ENCODE measurements at regions not wholly inside any gene's neighbourhood (a gene's known extent, or its start where the extent isn't known, plus 50 kb on each side); places are given as distances from the start of the nearest gene placed in this dataset.

DNA sequence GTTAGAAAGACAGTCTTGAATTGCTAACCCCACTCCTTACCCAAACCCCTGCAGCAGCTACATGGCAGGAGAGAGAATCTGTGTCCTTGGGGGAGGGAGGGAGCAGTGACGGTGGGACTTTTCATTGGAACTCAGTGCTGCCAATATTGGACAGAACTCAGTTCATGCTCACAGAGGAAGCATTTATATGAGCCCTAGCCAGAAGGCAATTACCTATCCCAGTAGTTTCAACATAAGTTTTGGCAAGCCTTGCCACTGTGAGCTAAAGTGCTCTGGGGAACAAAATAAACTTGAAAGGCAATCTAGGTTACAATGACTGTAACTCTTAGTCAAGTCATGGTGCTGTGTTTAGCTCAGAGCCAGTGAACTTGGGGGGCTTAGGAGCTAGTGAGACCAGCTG is 1013.4 kb upstream of the COX7C start (continued):
- TF ChIP-seq, protein P1, sequence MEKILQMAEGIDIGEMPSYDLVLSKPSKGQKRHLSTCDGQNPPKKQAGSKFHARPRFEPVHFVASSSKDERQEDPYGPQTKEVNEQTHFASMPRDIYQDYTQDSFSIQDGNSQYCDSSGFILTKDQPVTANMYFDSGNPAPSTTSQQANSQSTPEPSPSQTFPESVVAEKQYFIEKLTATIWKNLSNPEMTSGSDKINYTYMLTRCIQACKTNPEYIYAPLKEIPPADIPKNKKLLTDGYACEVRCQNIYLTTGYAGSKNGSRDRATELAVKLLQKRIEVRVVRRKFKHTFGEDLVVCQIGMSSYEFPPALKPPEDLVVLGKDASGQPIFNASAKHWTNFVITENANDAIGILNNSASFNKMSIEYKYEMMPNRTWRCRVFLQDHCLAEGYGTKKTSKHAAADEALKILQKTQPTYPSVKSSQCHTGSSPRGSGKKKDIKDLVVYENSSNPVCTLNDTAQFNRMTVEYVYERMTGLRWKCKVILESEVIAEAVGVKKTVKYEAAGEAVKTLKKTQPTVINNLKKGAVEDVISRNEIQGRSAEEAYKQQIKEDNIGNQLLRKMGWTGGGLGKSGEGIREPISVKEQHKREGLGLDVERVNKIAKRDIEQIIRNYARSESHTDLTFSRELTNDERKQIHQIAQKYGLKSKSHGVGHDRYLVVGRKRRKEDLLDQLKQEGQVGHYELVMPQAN (conservative IDR thresholded peaks at IDR 0.05) = no peak
- TF ChIP-seq SP1 (IDR thresholded peaks at IDR 0.05; ENCODE audit: low read depth, low read length) = no peak
- TF ChIP-seq WRNIP1 (IDR thresholded peaks at IDR 0.05; ENCODE audit: borderline replicate concordance, low read depth, low read length) = no peak
- TF ChIP-seq FOXM1 (IDR thresholded peaks at IDR 0.05; ENCODE audit: low read depth, low read length) = no peak
- no peak for TF ChIP-seq PAX5 (IDR thresholded peaks at IDR 0.05; ENCODE audit: borderline replicate concordance, low read depth, low read length)
- TF ChIP-seq MTA3 (IDR thresholded peaks at IDR 0.05; ENCODE audit: borderline replicate concordance, low read length) = no peak
- TF ChIP-seq ASH2L (IDR thresholded peaks at IDR 0.05; ENCODE audit: borderline replicate concordance, low read depth) = no peak

DNA sequence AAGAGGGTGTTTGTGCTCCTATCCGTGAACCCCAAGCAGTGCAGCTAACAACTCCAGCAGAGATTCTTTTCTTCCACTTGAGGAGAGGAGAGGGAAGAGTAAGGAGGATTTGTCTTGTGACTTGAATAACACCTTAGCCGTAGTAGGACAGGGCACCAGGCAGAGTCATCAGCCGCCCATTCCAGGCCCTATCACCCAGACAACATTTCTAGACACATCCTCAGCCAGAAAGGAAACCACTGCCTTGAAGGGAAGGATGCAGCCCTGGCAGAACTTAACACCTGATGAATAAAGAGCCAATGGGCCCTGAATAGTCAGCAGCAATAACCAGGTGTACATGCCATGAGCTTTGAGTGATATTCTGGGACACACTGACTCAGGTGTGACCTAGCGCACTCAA is 1013.0 kb upstream of the COX7C start:
- no TSS peak for BruUV-seq (replicated peaks)
- in situ Hi-C loops (cut with MboI) = no loop called here
- Histone ChIP-seq H3K4me1 (ENCODE audit: control insufficient read depth, insufficient read depth, low read length) (no peaks in the 10 kb centered on the region), H3K4me3 (no peak overlapping the region), H2AFZ (ENCODE audit: control insufficient read depth, low read depth, low read length) (no peak overlapping the region), H3K4me2 (ENCODE audit: control insufficient read depth, insufficient read depth) (no peak overlapping the region), H3K36me3 (ENCODE audit: control insufficient read depth in 2 of 2, insufficient read depth in 2 of 2, low read length in 1 of 2) (no peaks in the 10 kb centered on the region), H4K20me1 (ENCODE audit: control insufficient read depth, insufficient read depth) (no peaks in the 10 kb centered on the region), H3K9ac (ENCODE audit: control insufficient read depth, insufficient read depth, low read length) (no peak overlapping the region), H3K79me2 (ENCODE audit: control insufficient read depth, insufficient read depth, low read length) (no peaks in the 10 kb centered on the region), H3K27ac (ENCODE audit: control insufficient read depth, insufficient read depth) (no peak overlapping the region), H3K27me3 (replicated peaks in 1 of 2; ENCODE audit: control insufficient read depth in 2 of 2, insufficient read depth in 2 of 2, low read length in 1 of 2) (no peaks in the 10 kb centered on the region), H3K9me3 (replicated peaks; ENCODE audit: control insufficient read depth, insufficient read depth, low read length) (no peaks in the 10 kb centered on the region)
- ChIA-PET SMC1A (ENCODE audit: uncharacterized antibody, unreplicated experiment) (interaction anchor here (0.7 to 1.0 kb wide), 2 partner anchors 20 to 82 kb away, joined by 3 read pairs; no protein-coding TSS in a partner anchor), CTCF (no interaction called here), POLR2A (no interaction called here), RAD21 (ENCODE audit: unreplicated experiment) (no interaction called here)
- WGBS (ENCODE audit: insufficient coverage, insufficient replicate concordance, low lambda C conversion rate, missing lambda C conversion rate) = 14% methylated on average over 4 of the region's 4 CpGs
- DNase-seq (ENCODE audit: low read depth, low spot score) (no peak), ATAC-seq (no peak), FAIRE-seq (no peak)
- intact Hi-C loops (cut with micrococcal nuclease; ENCODE audit: unreplicated experiment) = no loop called here
- TF ChIP-seq TCF12 (IDR thresholded peaks at IDR 0.05; ENCODE audit: low read depth, low read length) (no peak), DPF2 (IDR thresholded peaks at IDR 0.05) (no peak), SREBF1 (IDR thresholded peaks at IDR 0.05; ENCODE audit: low read length) (no peak), ZZZ3 (IDR thresholded peaks at IDR 0.05; ENCODE audit: control insufficient read depth, insufficient read length, low read depth) (no peak), FOXM1 (IDR thresholded peaks at IDR 0.05; ENCODE audit: low read depth, low read length) (no peak), SP1 (IDR thresholded peaks at IDR 0.05; ENCODE audit: low read depth, low read length) (no peak), SMAD1 (IDR thresholded peaks at IDR 0.05; ENCODE audit: low read depth, partially characterized antibody) (no peak), SIN3A (IDR thresholded peaks at IDR 0.05; ENCODE audit: low read depth, low read length) (no peak), ESRRA (IDR thresholded peaks at IDR 0.05; ENCODE audit: low read length) (no peak)
- TF ChIP-seq, protein P2, sequence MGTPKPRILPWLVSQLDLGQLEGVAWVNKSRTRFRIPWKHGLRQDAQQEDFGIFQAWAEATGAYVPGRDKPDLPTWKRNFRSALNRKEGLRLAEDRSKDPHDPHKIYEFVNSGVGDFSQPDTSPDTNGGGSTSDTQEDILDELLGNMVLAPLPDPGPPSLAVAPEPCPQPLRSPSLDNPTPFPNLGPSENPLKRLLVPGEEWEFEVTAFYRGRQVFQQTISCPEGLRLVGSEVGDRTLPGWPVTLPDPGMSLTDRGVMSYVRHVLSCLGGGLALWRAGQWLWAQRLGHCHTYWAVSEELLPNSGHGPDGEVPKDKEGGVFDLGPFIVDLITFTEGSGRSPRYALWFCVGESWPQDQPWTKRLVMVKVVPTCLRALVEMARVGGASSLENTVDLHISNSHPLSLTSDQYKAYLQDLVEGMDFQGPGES (IDR thresholded peaks at IDR 0.05) = no peak
- TF ChIP-seq, protein P3, sequence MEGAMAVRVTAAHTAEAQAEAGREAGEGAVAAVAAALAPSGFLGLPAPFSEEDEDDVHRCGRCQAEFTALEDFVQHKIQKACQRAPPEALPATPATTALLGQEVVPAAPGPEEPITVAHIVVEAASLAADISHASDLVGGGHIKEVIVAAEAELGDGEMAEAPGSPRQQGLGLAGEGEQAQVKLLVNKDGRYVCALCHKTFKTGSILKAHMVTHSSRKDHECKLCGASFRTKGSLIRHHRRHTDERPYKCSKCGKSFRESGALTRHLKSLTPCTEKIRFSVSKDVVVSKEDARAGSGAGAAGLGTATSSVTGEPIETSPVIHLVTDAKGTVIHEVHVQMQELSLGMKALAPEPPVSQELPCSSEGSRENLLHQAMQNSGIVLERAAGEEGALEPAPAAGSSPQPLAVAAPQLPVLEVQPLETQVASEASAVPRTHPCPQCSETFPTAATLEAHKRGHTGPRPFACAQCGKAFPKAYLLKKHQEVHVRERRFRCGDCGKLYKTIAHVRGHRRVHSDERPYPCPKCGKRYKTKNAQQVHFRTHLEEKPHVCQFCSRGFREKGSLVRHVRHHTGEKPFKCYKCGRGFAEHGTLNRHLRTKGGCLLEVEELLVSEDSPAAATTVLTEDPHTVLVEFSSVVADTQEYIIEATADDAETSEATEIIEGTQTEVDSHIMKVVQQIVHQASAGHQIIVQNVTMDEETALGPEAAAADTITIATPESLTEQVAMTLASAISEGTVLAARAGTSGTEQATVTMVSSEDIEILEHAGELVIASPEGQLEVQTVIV (IDR thresholded peaks at IDR 0.05; ENCODE audit: borderline replicate concordance, partially characterized antibody) = no peak
